ENCODE measurements at regions not wholly inside any gene's neighbourhood (a gene's known extent, or its start where the extent isn't known, plus 50 kb on each side); places are given as distances from the start of the nearest gene placed in this dataset.

DNA sequence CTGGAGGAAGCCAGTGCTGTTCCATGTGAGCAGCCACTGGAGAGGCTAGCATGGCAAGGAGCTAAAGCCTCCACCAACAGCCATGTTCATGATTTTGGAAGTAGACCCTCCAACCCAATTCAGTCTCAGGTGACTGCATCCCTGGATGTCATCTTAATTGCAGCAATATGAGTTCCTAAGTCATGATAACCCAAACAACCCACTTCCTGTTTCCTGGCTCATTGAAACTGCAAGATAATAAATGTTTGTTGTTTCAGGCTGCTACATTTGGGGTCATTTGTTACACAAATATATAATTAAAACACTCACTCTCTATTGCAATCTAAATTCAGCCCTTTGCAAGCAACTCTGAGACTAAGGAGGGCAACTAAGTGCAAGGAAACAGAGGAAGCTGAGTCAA, 62.4 kb upstream of the SLC24A5 start:
- no peak for DNase-seq

DNA sequence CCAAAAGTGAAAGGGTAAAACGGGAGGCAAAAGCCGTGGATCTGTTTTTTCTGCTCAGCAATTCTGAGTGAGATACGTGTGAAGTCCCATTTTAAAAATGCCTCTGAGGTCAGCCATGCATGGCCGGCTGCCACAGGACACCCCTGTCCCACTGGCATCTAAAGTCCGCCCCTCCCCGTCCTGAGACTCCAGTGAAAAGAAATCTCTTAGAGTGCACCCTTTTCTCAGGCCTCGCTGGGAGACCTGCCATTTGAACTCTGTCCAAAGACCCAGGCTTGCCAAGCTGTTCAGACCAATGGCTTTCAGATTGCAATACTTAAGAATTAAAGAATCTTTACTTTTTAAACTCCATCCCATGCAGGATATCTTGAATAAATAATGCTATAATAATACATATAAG, 61.0 kb upstream of the SLC24A5 start:
- no peak for DNase-seq

DNA sequence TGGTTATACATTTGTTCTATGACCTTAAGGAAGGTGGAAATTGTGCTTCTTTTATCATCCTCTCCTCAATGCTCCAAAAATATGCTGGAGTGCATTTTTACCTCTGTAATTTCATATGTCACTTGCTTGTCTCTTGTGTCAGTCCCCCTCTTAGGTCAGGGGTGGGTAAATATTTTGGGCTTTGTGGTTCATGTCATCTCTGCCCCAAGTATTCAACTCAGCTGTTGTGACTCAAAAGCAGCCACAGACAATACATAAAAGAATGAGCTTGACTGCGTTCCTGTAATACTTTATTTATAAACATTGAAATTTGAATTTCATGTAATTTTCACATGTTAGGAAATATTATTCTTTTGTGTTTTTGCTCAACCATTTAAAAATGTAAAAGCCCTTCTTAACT, 60.4 kb upstream of the SLC24A5 start:
- no peak for DNase-seq

DNA sequence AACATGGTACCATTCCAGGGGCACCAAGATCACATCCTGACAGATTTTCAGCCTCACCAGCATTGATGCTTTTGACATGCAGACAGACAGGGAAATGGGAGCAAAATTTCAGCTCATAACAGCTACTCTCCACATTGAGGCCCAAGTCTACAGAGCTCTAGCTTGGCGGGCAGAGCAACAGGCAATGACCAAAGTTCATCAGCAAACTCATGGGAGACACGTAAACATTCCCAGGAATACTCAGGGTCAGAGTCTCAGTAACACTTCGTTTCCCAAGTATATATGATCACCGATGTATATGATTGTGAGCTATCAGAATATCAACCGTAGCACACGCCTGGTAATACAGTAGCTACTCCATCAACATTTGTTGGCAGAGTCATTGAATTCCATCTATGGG, 59.2 kb upstream of the SLC24A5 start:
- DNase-seq, result no peak

DNA sequence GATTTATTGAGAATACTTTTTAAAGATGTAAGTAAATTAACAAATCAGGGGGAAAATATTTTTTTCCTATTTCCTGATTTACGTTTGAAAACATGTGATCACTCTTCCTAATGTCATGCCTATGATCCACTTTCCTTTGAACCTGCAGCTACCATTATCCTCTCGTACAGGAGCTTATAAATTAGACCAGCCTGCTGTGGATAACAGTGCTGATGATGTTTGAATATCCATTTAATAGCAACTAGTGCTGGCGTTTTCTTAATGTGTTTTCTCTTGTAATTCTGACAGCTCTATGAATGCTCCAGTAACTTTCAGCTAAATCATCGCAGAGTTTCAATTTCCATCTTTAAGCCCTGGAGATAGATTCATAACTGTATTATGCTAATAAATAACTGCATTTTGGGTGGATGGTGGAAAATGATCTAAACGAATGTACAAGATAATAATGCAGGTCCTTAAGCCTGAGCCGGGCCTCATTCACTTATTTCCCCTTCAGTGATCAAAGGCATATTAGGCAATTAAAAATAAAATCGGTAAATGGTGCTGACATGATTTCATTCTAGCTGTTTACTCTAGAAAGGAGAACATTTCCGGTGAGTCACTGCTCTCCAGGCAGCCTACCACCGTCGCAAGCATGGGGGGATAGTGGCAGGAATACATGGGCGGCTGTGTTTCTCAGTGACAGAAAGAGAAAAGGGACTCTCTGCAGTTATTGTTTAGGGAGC, 58.5 kb upstream of the SLC24A5 start:
- DNase-seq, result peak; percentile 71

DNA sequence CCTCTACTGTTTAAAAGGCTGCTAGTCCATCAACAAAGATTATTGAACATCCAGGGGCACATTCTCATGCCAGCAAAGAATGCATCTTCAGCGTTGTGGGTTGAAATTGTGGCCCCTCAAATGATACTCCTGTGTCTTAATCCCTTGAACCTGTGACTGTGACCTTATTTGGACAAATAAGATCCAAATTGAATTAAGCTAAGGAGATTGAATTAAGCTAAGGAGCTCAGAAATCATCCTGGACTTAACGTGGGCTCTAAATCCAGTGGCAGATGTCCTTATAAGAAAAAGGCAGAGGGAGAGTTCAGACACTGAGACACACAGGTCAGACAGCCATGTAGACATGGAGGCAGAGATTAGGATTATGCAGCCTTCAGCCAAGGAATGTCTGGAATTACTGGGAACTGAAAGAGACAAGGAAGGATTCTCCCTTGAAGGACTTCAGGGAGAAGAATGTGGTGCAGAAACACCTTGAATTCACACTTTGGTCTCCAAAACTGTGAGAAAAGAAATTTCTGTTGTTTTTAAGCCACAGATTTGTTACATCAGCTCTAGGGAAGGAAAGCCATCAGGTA, 57.3 kb upstream of the SLC24A5 start:
- DNase-seq, result no peak

DNA sequence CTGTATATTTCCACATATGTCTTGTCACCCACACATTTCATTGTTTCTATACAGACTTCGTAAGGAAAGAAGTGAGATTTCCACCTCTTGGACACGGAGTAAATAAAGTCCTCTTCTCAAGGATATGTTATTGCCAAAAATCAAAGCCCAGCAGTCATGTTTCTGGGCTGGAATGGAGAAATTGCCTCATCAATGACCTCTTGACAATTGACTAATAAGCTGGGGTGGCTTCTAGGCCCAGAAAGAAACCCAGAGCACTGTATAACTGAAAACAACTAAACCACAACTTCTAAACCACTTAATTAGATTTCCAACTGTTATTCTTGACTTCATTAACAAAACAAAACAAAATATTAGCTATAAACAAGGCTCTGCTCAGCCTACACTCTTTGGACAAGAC, 56.4 kb upstream of the SLC24A5 start:
- DNase-seq, result no peak

DNA sequence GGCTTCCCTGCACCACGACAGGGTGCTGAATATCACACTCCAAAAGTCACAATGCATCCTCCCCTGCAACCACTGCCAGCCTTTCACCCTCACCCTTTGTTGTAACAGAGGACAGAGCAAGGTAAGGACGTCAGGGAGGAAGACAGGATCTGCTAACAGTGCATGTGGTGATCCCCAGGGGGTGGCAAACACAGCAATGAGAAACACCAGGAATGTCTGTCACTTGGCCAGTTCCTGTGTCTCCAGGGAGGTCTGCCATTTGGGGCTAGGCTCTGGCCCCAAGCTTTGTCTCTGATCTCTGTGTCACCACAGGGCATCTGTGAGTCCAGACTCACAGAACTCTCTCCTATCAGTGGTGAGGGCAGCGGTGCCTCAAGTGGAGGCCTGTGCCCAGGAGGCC, 54.3 kb upstream of the SLC24A5 start:
- no peak for DNase-seq
